T-cell (primary cell): ENCODE measurements at regions not wholly inside any gene's neighbourhood (a gene's known extent, or its start where the extent isn't known, plus 50 kb on each side); places are given as distances from the start of the nearest gene placed in this dataset.

Experiments
- ATAC-seq, 4 experiments: fragments of 200-7000 bp in 3 of 4; fragments of 150-1000 bp in 1 of 4; cut with Tn5 transposase; replicated peaks in 1 of 4; 1 replicate in 3 of 4; 2 replicates in 1 of 4; pipeline ENCODE4 v1.10.0; 2021; ENCODE audit warnings: moderate library complexity in 3 of 4, mild to moderate bottlenecking in 2 of 4, moderate number of reproducible peaks in 1 of 4
- CTCF ChIA-PET, 2 donors: fragments of 300-600 bp; sonication (Branson Sonifier 250); formaldehyde crosslinking; loops; one replicate each; lab custom pipeline; 2022; ENCODE audit warnings: antibody characterized with exemption in 2 of 2; lab: Charles Lee
- POLR2A ChIA-PET, 2 donors: fragments of 300-600 bp; sonication (Branson Sonifier 250); formaldehyde crosslinking; loops; one replicate each; lab custom pipeline; 2022; ENCODE audit warnings: antibody characterized with exemption in 2 of 2; lab: Charles Lee
- DNase-seq, 35 experiments: peaks; one replicate each; pipeline versions ENCODE4 v3.0.0 to v3.0.0-alpha.2; 2013 to 2023
- H3K27ac ChIP-seq: one replicate; pipeline ENCODE4 v1.5.1; 2013; ENCODE audit warnings: low read length
- H3K27me3 ChIP-seq, 2 experiments: replicated peaks in 1 of 2; 1 replicate in 1 of 2; 2 replicates in 1 of 2; pipeline versions ENCODE4 v1.6.1 to v1.7.0; 2013; ENCODE audit warnings: low read length in 1 of 2, mixed read lengths in 1 of 2; ENCODE audit not compliant: control insufficient read depth in 2 of 2, insufficient read depth in 2 of 2; ENCODE audit errors: extremely low read depth in 1 of 2
- H3K36me3 ChIP-seq, 2 donors: 1 replicate in 1 of 2; 2 replicates in 1 of 2; pipeline versions ENCODE4 v1.6.1 to v1.7.0; 2013; ENCODE audit warnings: low read length in 1 of 2; ENCODE audit not compliant: control insufficient read depth in 2 of 2, insufficient read depth in 1 of 2; ENCODE audit errors: extremely low read depth in 1 of 2
- H3K4me1 ChIP-seq, 2 experiments: 1 replicate in 1 of 2; 2 replicates in 1 of 2; pipeline versions ENCODE4 v1.6.1 to v1.7.0; 2013; ENCODE audit warnings: low read length in 2 of 2, mixed read lengths in 1 of 2; ENCODE audit not compliant: insufficient read depth in 2 of 2, control insufficient read depth in 1 of 2; ENCODE audit errors: extremely low read depth in 1 of 2
- H3K4me3 ChIP-seq, 2 donors: 1 replicate in 1 of 2; 2 replicates in 1 of 2; pipeline versions ENCODE4 v1.5.1 to v1.7.0; 2013; ENCODE audit warnings: mild to moderate bottlenecking in 2 of 2, low read length in 1 of 2, moderate library complexity in 1 of 2; ENCODE audit not compliant: control insufficient read depth in 1 of 2; ENCODE audit errors: extremely low read depth in 1 of 2
- H3K9me3 ChIP-seq: 2 replicates; pipeline ENCODE4 v1.7.0; 2013
- H3K27ac Mint-ChIP-seq, 2 donors: one replicate each; pipeline ENCODE4 v1.8.0; 2020 to 2021; ENCODE audit warnings: mild to moderate bottlenecking in 2 of 2, mixed read lengths in 2 of 2
- H3K27me3 Mint-ChIP-seq, 2 donors: one replicate each; pipeline ENCODE4 v1.8.0; 2021 to 2022; ENCODE audit warnings: mixed read lengths in 2 of 2
- H3K36me3 Mint-ChIP-seq: one replicate; pipeline ENCODE4 v1.8.0; 2021; ENCODE audit warnings: mixed read lengths
- H3K4me1 Mint-ChIP-seq, 3 donors: one replicate each; pipeline ENCODE4 v1.8.0; 2020 to 2022; ENCODE audit warnings: mixed read lengths in 3 of 3, mild to moderate bottlenecking in 1 of 3
- H3K4me3 Mint-ChIP-seq, 3 donors: one replicate each; pipeline ENCODE4 v1.8.0; 2020 to 2022; ENCODE audit warnings: mild to moderate bottlenecking in 3 of 3, mixed read lengths in 3 of 3, moderate library complexity in 3 of 3
- H3K9me3 Mint-ChIP-seq, 3 donors: one replicate each; pipeline ENCODE4 v1.8.0; 2020 to 2022; ENCODE audit warnings: mixed read lengths in 3 of 3
- WGBS: methylation state at CpG from one replicate; pipeline ENCODE4 v1.1.5; 2013; ENCODE audit warnings: missing lambda C conversion rate; ENCODE audit not compliant: insufficient coverage; 5-methylcytosine and 5-hydroxymethylcytosine counted together

DNA sequence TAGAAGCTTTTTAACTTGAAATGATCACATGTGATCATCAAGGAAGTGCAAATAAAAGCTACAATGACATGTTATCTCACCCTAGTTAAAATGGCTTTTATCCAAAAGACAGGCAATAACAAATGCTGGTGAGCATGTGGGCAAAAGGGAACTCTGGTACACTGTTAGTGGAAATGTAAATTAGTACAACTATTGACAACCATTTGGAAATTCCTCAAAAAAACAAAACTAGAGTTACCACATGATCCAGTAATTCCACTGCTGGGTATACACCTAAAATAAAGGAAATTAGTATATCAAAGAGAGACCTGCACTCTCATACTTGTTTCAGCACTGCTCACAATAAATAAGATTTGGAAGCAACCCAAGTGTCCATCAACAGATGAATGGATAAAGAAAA, 108.7 kb downstream of the HTR1B start:
- Histone ChIP-seq H3K9me3 (no peaks in the 10 kb centered on the region), H3K4me3 (no peak overlapping the region), H3K4me1 (no peaks in the 10 kb centered on the region), H3K36me3 (no peaks in the 10 kb centered on the region), H3K27ac (no peak overlapping the region), H3K27me3 (no peaks in the 10 kb centered on the region)
- Mint-ChIP-seq H3K27me3 (no peaks in the 10 kb centered on the region), H3K27ac (no peak overlapping the region), H3K36me3 (no peaks in the 10 kb centered on the region), H3K4me3 (no peak overlapping the region), H3K9me3 (peaks cover 0 to 11% (median 8%) of the 10 kb centered on the region in 3 donors), H3K4me1 (no peaks in the 10 kb centered on the region)
- ATAC-seq, result no peak
- POLR2A ChIA-PET, result no interaction called here
- CTCF ChIA-PET, result no interaction called here
- no peak for DNase-seq

DNA sequence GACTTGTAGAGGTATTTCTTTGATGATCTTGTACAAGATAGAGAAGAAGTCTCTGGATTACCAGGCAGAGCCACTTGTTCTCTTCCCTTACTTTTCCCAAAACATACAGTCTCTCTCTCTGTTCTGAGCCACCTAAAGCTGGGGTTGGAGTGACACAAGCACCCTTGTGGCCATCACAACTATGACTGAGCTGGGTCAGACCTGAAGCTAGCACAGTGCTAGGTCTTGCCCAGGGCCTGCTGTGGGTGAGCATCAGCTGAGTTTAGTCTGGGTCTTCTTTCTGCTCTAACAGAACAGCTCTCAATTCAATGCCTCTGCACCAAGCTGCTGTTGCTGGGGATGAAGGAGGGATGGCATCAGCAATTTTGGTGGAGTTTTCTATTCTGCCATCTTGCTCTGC, 110.2 kb downstream of the HTR1B start:
- peaks cover 0 to 8% (median 5%) of the 10 kb centered on the region in 3 donors for H3K9me3 Mint-ChIP-seq
- no peak for ATAC-seq
- Histone ChIP-seq H3K27ac (no peak overlapping the region), H3K4me3 (no peak overlapping the region), H3K27me3 (no peaks in the 10 kb centered on the region), H3K36me3 (no peaks in the 10 kb centered on the region), H3K9me3 (no peaks in the 10 kb centered on the region), H3K4me1 (no peaks in the 10 kb centered on the region)
- ChIA-PET CTCF (no interaction called here), POLR2A (no interaction called here)
- no peaks in the 10 kb centered on the region for H3K36me3 Mint-ChIP-seq
- DNase-seq, result no peak
- no peaks in the 10 kb centered on the region for H3K4me1 Mint-ChIP-seq
- H3K4me3 Mint-ChIP-seq, result no peak overlapping the region
- no peak overlapping the region for H3K27ac Mint-ChIP-seq
- H3K27me3 Mint-ChIP-seq, result no peaks in the 10 kb centered on the region

DNA sequence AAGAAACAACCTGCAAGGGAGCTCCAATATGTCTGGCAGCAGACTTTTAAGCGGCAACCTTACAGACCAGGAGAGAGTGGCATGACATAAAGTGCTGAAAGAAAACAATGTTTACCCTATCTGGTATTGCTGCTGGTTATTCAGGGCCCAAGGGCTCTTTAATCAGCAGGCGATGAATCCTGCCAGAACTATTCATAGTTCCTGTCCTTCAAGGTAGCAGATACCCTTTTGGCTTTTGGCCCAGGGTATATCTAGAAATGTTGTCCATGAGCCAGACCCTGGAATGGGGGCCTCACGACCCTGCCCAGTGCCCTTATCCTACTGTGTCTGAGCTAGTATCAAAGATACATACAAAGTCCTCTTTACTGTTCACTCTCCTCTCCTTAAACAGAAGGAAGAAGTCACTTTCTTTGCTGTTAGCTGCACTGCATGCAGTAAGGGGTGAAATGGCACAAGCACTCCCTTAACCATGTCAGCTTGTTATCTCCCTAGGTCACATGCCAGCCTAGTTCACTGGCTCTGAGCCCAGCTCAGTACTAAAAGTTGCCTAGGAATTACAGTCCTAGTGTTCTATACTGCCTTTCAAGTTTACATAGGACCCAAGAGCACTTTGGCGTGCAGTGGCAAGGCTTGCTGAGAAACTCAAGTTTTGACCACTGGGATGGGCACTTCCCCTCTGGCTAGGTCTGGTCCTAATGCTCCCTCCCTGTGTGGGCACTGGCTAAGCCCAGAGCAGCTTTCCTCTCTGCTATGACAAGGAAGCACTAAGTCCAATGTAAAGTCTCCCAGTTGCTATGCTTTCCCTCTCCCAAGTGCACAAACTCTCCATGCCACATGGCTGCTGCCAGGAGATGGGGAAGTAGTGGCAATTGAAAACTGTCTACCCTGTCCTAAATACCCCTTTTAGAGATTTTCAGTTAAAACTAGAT, 122.0 kb downstream of the HTR1B start:
- H3K4me1 ChIP-seq, result no peaks in the 10 kb centered on the region
- H3K9me3 ChIP-seq, result no peaks in the 10 kb centered on the region
- no peak overlapping the region for H3K27ac ChIP-seq
- no peak for DNase-seq
- no peak for ATAC-seq
- POLR2A ChIA-PET, result no interaction called here
- no peak overlapping the region for H3K27ac Mint-ChIP-seq
- no peak overlapping the region for H3K4me3 Mint-ChIP-seq
- no peak overlapping the region for H3K4me3 ChIP-seq
- no peaks in the 10 kb centered on the region for H3K27me3 Mint-ChIP-seq
- H3K36me3 Mint-ChIP-seq, result no peaks in the 10 kb centered on the region
- no peaks in the 10 kb centered on the region for H3K36me3 ChIP-seq
- no peaks in the 10 kb centered on the region for H3K4me1 Mint-ChIP-seq
- CTCF ChIA-PET, result no interaction called here
- H3K27me3 ChIP-seq, result no peaks in the 10 kb centered on the region
- 90% methylated on average over 3 of the region's 4 CpGs for WGBS
- peaks cover under 1 to 4% (median 3%) of the 10 kb centered on the region in 3 donors for H3K9me3 Mint-ChIP-seq

DNA sequence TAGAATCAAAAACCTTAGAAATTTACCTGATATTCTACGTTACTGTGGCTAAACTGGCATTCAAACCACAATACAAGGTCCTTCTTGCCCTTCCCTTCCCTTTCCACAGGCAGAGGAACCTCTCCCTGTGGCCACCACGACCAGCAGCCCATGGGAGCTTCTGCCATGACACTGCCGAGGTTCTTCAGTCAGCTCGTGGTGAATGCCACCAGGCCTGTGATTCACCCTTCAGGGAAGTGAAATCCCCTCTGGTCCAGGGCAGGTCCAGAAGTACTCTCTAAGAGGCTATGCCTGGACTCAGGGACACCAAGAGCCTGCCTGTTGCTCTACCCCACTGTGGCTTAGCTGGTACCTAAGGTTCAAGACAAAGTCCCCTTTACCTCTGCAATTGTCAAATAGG, 123.0 kb downstream of the HTR1B start:
- H3K9me3 Mint-ChIP-seq, result peaks cover 4 to 9% (median 7%) of the 10 kb centered on the region in 3 donors

DNA sequence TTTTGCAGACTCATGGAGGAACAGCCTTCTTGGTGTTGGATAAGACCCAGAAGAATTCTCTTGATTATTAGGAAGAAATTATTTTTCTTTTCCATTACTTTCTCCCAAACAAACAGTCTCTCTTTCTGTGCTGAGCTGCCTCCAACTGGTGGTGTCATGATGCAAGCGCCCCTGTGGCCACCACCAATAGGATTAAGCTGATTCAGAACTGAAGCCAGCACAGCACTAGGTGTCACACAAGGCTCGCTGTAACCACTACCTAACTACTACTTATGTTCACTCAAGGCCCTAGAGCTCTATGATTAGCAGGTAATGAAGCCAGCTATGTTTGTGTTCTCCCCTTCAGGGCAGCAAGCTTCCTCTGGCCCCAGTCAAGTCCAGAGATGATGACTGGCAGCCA, 123.4 kb downstream of the HTR1B start:
- Histone ChIP-seq H3K4me3 (no peak overlapping the region), H3K27me3 (no peaks in the 10 kb centered on the region), H3K36me3 (no peaks in the 10 kb centered on the region), H3K9me3 (no peaks in the 10 kb centered on the region), H3K27ac (no peak overlapping the region), H3K4me1 (no peaks in the 10 kb centered on the region)
- Mint-ChIP-seq H3K9me3 (peaks cover 2 to 11% (median 9%) of the 10 kb centered on the region in 3 donors), H3K27me3 (no peaks in the 10 kb centered on the region), H3K4me1 (no peaks in the 10 kb centered on the region), H3K36me3 (no peaks in the 10 kb centered on the region), H3K4me3 (no peak overlapping the region), H3K27ac (no peak overlapping the region)
- 50% methylated on average over 1 of the region's 2 CpGs for WGBS
- DNase-seq (no peak), ATAC-seq (no peak)
- ChIA-PET POLR2A (no interaction called here), CTCF (no interaction called here)

More for the DNA sequence above, 123.0 kb downstream of the HTR1B start:
- ChIA-PET POLR2A (no interaction called here), CTCF (no interaction called here)
- Histone ChIP-seq H3K27ac (no peak overlapping the region), H3K4me3 (no peak overlapping the region), H3K36me3 (no peaks in the 10 kb centered on the region), H3K9me3 (no peaks in the 10 kb centered on the region), H3K27me3 (no peaks in the 10 kb centered on the region), H3K4me1 (no peaks in the 10 kb centered on the region)
- DNase-seq (no peak), ATAC-seq (no peak)
- Mint-ChIP-seq H3K27me3 (no peaks in the 10 kb centered on the region), H3K4me3 (no peak overlapping the region), H3K4me1 (no peaks in the 10 kb centered on the region), H3K27ac (no peak overlapping the region), H3K36me3 (no peaks in the 10 kb centered on the region)
- 52% methylated on average over 4 of the region's 4 CpGs for WGBS

DNA sequence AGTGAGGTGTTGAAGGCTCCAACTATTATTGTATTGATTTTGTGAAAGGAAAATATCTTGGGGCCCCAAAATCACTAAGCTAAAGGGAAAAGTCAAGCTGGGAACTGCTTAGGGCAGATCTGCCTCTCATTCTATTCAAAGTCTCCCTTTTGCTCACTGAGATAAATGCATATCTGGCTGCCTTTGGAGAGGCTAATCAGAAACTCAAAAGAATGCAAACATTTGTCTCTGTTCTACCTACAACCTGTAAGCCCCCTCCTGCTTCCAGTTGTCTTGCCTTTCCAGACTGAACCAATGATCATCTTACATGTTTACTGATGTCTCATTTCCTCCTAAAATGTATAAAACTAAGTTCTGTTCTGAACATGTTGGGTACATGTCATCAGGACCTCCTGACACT, 125.9 kb downstream of the HTR1B start:
- Mint-ChIP-seq H3K36me3 (no peaks in the 10 kb centered on the region), H3K4me3 (no peak overlapping the region), H3K4me1 (no peaks in the 10 kb centered on the region), H3K27ac (no peak overlapping the region), H3K9me3 (peaks cover 2 to 18% (median 12%) of the 10 kb centered on the region in 3 donors), H3K27me3 (no peaks in the 10 kb centered on the region)
- H3K9me3 ChIP-seq, result no peaks in the 10 kb centered on the region
- H3K27ac ChIP-seq, result no peak overlapping the region
- no peaks in the 10 kb centered on the region for H3K27me3 ChIP-seq
- H3K36me3 ChIP-seq, result no peaks in the 10 kb centered on the region
- no peak for ATAC-seq
- ChIA-PET POLR2A (no interaction called here), CTCF (no interaction called here)
- H3K4me1 ChIP-seq, result no peaks in the 10 kb centered on the region
- no peak for DNase-seq
- no peak overlapping the region for H3K4me3 ChIP-seq
